ENCODE measurements at regions not wholly inside any gene's neighbourhood (a gene's known extent, or its start where the extent isn't known, plus 50 kb on each side); places are given as distances from the start of the nearest gene placed in this dataset.

DNA sequence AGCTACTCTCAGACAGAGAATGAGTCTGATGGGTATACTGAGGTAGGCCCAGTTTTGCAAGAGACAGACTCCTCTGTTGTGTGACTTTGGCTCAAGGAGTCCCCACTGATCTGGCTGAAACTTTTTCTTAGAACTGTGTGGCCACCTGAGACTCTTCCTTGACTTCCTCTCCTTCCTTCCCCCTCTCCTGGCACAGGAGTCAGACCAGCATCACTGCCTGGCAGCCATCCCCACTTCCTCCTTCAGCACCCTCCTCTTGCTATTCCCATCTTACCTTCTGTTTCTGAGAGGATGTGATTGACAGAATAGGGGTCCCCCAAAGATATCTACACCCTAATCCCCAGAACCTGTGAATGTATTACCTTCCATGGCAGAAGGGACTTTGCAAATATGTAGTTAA, 351.1 kb downstream of the MN1 start:
- TF ChIP-seq, protein P1, sequence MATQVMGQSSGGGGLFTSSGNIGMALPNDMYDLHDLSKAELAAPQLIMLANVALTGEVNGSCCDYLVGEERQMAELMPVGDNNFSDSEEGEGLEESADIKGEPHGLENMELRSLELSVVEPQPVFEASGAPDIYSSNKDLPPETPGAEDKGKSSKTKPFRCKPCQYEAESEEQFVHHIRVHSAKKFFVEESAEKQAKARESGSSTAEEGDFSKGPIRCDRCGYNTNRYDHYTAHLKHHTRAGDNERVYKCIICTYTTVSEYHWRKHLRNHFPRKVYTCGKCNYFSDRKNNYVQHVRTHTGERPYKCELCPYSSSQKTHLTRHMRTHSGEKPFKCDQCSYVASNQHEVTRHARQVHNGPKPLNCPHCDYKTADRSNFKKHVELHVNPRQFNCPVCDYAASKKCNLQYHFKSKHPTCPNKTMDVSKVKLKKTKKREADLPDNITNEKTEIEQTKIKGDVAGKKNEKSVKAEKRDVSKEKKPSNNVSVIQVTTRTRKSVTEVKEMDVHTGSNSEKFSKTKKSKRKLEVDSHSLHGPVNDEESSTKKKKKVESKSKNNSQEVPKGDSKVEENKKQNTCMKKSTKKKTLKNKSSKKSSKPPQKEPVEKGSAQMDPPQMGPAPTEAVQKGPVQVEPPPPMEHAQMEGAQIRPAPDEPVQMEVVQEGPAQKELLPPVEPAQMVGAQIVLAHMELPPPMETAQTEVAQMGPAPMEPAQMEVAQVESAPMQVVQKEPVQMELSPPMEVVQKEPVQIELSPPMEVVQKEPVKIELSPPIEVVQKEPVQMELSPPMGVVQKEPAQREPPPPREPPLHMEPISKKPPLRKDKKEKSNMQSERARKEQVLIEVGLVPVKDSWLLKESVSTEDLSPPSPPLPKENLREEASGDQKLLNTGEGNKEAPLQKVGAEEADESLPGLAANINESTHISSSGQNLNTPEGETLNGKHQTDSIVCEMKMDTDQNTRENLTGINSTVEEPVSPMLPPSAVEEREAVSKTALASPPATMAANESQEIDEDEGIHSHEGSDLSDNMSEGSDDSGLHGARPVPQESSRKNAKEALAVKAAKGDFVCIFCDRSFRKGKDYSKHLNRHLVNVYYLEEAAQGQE (IDR thresholded peaks at IDR 0.05; ENCODE audit: insufficient read depth in 1 of 2, low read depth in 2 of 2, low read length in 2 of 2), result no peak
- TF ChIP-seq SIN3A (IDR thresholded peaks at IDR 0.05; ENCODE audit: borderline replicate concordance, insufficient read depth, low read length) (no peak), FOXP2 (optimal IDR thresholded peaks at IDR 0.05; ENCODE audit: borderline replicate concordance, extremely low read depth, extremely low read length, insufficient read depth) (no peak), POLR2AphosphoS5 (IDR thresholded peaks at IDR 0.05; ENCODE audit: low read depth, low read length) (no peak), TAF1 (IDR thresholded peaks at IDR 0.05; ENCODE audit: borderline replicate concordance, insufficient read depth, low read length) (no peak)

DNA sequence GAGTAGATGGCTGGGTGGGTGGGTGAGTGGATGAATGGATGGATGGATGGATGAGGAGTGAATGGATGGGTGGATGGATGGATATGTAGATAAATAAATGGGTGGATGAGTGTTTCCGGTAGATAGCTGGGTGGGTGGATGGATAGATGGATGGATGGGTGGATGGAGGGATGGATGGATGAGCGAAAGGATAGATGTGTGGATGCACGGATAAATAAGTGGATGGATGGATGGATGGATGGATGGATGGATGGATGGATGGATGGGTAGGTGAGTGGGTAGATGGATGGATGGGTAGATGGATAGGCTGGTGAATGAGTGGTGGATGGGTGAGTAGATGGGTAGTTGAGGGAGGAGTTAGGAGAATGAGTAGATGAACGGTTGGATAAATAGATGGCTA, 349.3 kb downstream of the MN1 start:
- TF ChIP-seq POLR2AphosphoS5 (IDR thresholded peaks at IDR 0.05; ENCODE audit: low read depth, low read length) (no peak), FOXP2 (optimal IDR thresholded peaks at IDR 0.05; ENCODE audit: borderline replicate concordance, extremely low read depth, extremely low read length, insufficient read depth) (no peak), SIN3A (IDR thresholded peaks at IDR 0.05; ENCODE audit: borderline replicate concordance, insufficient read depth, low read length) (no peak), TAF1 (IDR thresholded peaks at IDR 0.05; ENCODE audit: borderline replicate concordance, insufficient read depth, low read length) (no peak)
- TF ChIP-seq, protein P1 (IDR thresholded peaks at IDR 0.05; ENCODE audit: insufficient read depth in 1 of 2, low read depth in 2 of 2, low read length in 2 of 2), result no peak

DNA sequence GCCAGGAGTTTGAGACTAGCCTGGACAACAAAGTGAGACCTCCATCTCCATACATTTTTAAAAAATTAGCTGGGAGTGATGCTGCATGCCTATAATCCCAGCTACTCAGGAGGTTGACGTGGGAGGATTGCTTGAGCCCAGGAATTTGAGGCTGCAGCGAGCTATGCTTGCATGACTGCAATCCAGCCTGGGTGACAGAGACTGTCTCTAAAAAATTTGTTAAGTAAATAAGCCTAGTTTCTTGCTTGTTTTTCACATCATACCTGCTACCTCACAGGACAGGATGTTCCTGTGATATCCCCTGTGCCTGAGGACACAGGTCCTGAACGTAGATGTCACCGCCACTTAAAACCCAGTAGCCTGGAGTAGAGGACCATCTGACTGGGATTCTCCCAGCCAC, 348.6 kb downstream of the MN1 start:
- TF ChIP-seq POLR2AphosphoS5 (IDR thresholded peaks at IDR 0.05; ENCODE audit: low read depth, low read length), result no peak
- no peak for TF ChIP-seq TAF1 (IDR thresholded peaks at IDR 0.05; ENCODE audit: borderline replicate concordance, insufficient read depth, low read length)

DNA sequence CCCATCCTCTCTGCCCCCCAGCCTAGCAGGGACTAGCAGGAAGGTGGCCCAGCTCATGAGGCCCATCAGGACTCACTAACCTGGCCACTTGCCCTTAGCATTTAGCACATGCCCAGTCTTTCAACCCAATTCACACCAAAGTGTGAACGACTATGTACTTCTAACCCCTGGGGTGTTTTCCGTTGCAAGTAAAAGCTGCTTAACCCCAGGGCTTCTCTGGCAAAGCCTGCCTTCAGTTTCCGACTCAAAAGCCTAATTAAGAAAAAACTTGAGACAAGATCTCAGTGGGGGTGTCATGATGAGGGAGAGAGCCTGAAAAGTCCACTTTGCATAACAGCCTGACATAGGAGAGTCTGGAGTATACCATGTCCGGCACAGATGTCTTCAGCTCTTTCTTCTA, 347.8 kb downstream of the MN1 start:
- no peak for TF ChIP-seq POLR2AphosphoS5 (IDR thresholded peaks at IDR 0.05; ENCODE audit: low read depth, low read length)
- TF ChIP-seq, protein P1 (IDR thresholded peaks at IDR 0.05; ENCODE audit: insufficient read depth in 1 of 2, low read depth in 2 of 2, low read length in 2 of 2), result no peak
- no peak for TF ChIP-seq SIN3A (IDR thresholded peaks at IDR 0.05; ENCODE audit: borderline replicate concordance, insufficient read depth, low read length)
- no peak for TF ChIP-seq FOXP2 (optimal IDR thresholded peaks at IDR 0.05; ENCODE audit: borderline replicate concordance, extremely low read depth, extremely low read length, insufficient read depth)
- no peak for TF ChIP-seq TAF1 (IDR thresholded peaks at IDR 0.05; ENCODE audit: borderline replicate concordance, insufficient read depth, low read length)

DNA sequence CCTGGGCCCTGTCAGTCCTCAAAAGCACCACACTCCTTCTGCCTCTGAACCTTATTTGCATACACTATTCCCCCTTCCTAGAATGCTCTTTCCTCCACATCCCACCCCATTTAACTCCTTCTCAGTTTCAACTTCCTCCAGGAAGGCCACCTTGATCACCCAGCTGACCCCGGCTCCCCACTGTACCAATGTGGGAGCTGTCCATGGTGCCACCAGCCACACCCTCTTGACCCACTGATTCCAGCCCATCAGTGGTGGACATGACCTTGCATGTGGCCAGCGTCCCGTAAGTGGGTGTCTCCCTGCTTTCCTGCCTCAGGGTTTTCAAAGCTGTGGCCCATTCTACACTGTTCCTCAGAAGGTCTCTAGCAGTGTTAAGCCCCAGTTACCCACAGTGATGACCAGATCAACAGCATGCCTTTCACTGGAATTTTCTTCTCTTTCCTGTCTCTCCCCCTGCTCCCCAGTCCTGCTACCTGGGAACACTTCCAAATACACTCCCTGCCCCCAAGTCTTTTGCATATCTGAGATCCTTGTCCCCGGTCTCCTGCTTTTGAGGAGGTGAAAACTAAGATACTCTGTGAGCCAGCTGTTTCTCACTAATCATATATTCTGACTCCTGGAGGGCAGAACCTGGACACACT, 346.6 kb downstream of the MN1 start:
- TF ChIP-seq, protein P1 (IDR thresholded peaks at IDR 0.05; ENCODE audit: insufficient read depth in 1 of 2, low read depth in 2 of 2, low read length in 2 of 2), result peak; percentile 97
- no peak for TF ChIP-seq FOXP2 (optimal IDR thresholded peaks at IDR 0.05; ENCODE audit: borderline replicate concordance, extremely low read depth, extremely low read length, insufficient read depth)

All from PFSK-1 (cell line).